ENCODE measurements at regions not wholly inside any gene's neighbourhood (a gene's known extent, or its start where the extent isn't known, plus 50 kb on each side); places are given as distances from the start of the nearest gene placed in this dataset.

DNA sequence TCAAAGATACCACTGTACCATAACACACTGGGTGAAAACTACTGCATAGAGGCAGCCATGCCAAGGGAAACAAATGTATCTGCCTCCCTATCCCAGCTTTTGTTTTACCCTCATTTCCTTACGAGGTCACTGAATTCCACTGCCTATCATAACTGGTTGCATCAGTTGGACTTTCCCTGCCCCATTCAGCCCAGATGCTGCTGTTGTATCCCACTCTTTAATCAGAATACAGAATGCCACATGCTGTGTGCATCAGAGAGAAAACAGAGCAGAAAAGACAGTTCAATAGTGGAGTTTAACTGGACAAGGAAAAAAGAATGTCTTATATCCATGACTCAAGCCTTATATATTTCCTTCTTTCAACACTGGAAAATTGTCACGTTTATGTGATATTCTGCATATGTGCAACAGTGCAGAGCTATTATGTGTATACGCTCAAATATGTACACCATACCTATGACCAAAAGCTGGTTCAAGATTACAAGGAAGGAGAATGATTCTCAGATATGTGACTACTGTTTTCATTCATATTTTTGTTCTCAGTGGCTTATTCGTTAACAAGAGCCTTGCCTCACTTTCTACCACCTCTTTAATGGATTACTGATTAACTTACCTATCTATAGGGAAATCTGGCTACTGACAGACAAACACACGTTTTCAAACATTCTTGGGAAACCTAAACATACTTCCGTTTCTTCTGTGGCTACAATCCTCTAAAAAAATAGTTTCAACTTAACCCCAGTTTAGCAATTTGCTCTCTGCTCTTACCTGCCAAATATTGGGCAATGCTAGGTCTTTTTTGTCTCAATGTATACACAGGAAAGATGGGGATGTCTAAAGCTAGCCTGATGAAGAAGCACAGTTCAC is 378.9 kb downstream of the SMARCA1 start:
- TF ChIP-seq CTCF (IDR thresholded peaks at IDR 0.05; ENCODE audit: low read depth, low read length) = no peak

DNA sequence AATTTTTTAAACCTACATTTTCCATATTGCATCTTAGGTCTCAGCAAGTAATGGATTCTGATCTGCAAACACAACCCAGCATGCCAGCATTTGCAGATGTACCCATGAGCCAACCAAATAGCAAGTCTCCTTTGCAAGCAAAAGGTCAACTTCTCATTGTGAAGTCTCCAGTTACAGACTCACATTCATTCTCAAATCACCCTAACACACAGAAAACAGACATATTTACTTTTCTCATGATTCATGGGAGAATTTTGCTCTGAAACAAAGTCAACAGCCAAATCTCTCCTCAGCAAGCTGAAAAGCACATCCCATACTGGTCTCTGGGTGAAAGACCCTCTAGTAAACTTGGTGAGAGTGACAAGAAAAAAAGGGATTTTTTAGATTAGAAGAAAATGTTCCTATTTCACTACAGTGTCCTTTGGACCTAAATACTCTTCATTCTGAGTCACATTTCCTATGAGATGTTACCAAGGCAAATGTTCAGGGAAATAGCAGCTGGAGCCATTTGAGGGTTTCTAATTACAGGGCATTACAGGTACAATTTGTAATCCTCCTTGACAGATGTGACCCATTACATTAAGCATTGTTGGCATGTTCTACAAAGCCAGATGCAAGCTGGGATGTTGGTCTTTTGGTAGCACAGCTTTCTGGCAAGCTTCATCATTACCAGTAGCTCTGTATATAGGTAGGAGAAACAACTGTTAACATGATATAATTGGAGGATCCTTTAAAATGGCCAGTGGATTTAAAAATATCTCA is 383.3 kb downstream of the SMARCA1 start:
- no peak overlapping the region for H3K4me3 ChIP-seq (ENCODE audit: low read depth, low read length)
- no peak for TF ChIP-seq CTCF (IDR thresholded peaks at IDR 0.05; ENCODE audit: low read depth, low read length)

More for the DNA sequence above, 378.9 kb downstream of the SMARCA1 start:
- H3K4me3 ChIP-seq (ENCODE audit: low read depth, low read length) = no peak overlapping the region

DNA sequence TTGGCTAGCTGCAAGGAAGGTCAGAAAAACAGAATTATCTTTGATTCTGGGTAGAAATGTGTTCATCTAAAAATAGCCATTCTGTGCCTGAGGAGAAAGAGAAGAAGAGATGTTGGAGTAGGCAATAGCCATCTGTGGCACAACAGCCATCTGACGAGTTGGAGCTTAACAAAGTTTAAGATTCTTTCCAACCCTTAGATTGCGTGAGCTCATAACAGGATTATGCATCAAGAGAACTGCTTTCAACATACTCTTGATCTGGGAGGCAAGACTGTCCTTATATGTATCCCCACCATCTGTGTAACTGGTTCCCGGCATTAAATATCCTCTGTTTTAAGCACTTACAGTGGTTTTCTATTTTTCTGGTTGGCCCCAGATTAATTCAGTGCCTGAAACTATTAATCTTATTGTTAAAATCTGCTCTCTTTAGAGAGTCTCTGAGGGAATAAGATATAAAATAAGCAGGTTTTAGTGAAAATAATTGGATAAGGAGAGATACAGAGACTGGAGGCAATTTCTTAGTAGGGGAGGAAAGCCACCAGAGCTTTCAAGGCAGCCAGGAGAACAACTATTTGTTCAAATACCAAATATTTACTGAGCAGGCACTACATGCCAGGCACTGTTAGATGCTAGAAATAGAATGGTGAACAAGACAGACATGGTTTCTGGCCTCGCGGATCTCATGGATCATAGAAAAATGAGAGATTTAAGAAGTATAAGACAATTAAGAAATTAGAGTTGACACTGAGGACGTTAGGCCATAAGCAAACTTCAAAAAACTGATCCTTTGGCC is 398.0 kb downstream of the SMARCA1 start:
- no peak overlapping the region for H3K4me3 ChIP-seq (ENCODE audit: low read depth, low read length)
- TF ChIP-seq CTCF (IDR thresholded peaks at IDR 0.05; ENCODE audit: low read depth, low read length) = no peak

DNA sequence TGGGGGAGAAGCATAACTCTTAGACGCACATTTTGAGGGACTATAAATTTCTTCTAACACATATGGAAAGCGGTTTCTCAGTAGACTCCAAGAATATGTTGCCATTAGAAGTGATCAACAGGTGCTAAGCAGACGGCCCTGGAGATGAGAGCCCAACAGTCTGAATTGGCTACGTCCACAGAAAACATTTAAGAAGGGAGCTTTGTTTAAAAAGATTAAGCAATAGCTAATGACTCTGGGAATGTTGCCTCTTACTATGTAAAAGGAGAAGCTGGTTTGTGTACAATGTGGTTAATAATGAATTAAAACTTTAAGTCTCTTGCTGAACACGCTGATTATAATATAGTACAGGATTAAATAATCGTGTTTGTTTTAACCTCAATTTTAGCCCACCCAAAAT is 399.5 kb downstream of the SMARCA1 start:
- H3K4me3 ChIP-seq (ENCODE audit: low read depth, low read length) = no peak overlapping the region
- no peak for TF ChIP-seq CTCF (IDR thresholded peaks at IDR 0.05; ENCODE audit: low read depth, low read length)

DNA sequence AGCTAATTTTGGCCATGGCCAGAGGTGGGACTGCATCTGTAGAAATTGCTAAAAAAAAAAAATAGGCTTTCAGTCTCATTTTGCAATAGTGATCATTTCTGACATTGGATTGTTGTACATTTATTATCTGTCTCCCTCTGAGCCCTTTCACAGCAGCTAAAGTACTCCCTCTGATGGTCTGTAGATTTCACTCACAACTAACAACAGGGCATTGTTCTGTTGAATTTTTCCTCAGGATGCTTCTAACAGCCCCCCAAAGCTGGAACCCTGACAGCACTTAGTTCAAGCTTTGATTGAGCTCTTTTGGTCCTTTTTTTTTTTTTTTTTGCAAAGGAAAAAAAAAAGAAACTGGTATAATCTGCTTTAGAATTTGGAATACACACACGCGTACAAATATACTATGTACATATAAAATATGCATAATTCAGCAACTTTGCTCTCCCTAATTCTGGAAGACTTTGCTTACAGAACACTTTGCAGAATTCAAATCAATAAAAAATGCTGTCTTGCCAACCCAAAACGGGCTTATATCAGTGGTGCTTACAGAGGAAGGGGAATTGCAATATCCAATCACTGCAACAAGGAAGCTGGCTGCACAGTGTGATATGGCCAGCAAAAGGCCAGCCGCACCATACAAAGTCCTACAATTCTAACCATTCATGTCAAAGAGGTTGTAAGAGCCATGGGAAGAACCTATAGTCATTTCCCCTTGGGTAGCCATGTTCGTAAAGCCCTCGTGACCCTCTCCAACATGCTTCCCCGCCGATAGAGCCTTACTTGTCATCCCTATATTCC is 406.4 kb downstream of the SMARCA1 start:
- TF ChIP-seq CTCF (IDR thresholded peaks at IDR 0.05; ENCODE audit: low read depth, low read length) = no peak
- no peak overlapping the region for H3K4me3 ChIP-seq (ENCODE audit: low read depth, low read length)

- no peak overlapping the region for H3K4me3 ChIP-seq (ENCODE audit: low read depth, low read length)
- TF ChIP-seq CTCF (IDR thresholded peaks at IDR 0.05; ENCODE audit: low read depth, low read length) = no peak
These were observed 407.4 kb downstream of the SMARCA1 start for GRCh38 chrX:129115935-129116334.
